Neuronal stem cell (in vitro differentiated cells): ENCODE measurements at regions not wholly inside any gene's neighbourhood (a gene's known extent, or its start where the extent isn't known, plus 50 kb on each side); places are given as distances from the start of the nearest gene placed in this dataset.
"Not testable (repeated sequence)": the region's sequence is repeated elsewhere in the genome, so short reads cannot be mapped to it uniquely, and the experiment has no call there.

Source experiments
- DNase-seq: peaks from one replicate; pipeline ENCODE4 v3.0.0-alpha.2; 2013; ENCODE audit warnings: low spot score
- H2AFZ ChIP-seq: one replicate; pipeline ENCODE4 v1.6.1; 2013; ENCODE audit warnings: mild to moderate bottlenecking, low read length, inconsistent platforms
- H2AK5ac ChIP-seq: 2 replicates; pipeline ENCODE4 v1.6.1; 2013; ENCODE audit warnings: low read depth, mild to moderate bottlenecking, inconsistent platforms, low read length, moderate library complexity, mixed read lengths
- H2BK120ac ChIP-seq: 2 replicates; pipeline ENCODE4 v1.6.1; 2013; ENCODE audit warnings: low read depth, mild to moderate bottlenecking, inconsistent platforms, low read length, moderate library complexity, mixed read lengths
- H2BK12ac ChIP-seq: one replicate; pipeline ENCODE4 v1.6.1; 2013; ENCODE audit warnings: low read length, inconsistent platforms
- H2BK15ac ChIP-seq: 2 replicates; pipeline ENCODE4 v1.6.1; 2013; ENCODE audit warnings: mild to moderate bottlenecking, low read length, inconsistent platforms, mixed read lengths
- H2BK5ac ChIP-seq: one replicate; pipeline ENCODE4 v1.6.1; 2013; ENCODE audit warnings: inconsistent platforms, mild to moderate bottlenecking, low read length, moderate library complexity
- H3K14ac ChIP-seq: one replicate; pipeline ENCODE4 v1.6.1; 2013; ENCODE audit warnings: low read length, inconsistent platforms
- H3K18ac ChIP-seq: 2 replicates; pipeline ENCODE4 v1.6.1; 2013; ENCODE audit warnings: low read length, inconsistent platforms
- H3K23ac ChIP-seq: 2 replicates; pipeline ENCODE4 v1.6.1; 2013; ENCODE audit warnings: low read depth, mild to moderate bottlenecking, mixed read lengths, low read length, inconsistent platforms; ENCODE audit not compliant: poor library complexity
- H3K27ac ChIP-seq: replicated peaks from 3 replicates; pipeline ENCODE4 v1.5.1; 2013; ENCODE audit warnings: low read length, inconsistent platforms
- H3K27me3 ChIP-seq, 3 experiments: 2 replicates each; pipeline ENCODE4 v1.6.1; 2013; ENCODE audit warnings: low read length in 3 of 3, mild to moderate bottlenecking in 2 of 3, inconsistent platforms in 1 of 3, low read depth in 1 of 3, mixed read lengths in 1 of 3, moderate library complexity in 1 of 3; ENCODE audit not compliant: control insufficient read depth in 3 of 3, insufficient read depth in 3 of 3
- H3K36me3 ChIP-seq, 2 donors: replicated peaks in 1 of 2; 2 replicates each; pipeline ENCODE4 v1.6.1; 2013; ENCODE audit warnings: low read length in 2 of 2; ENCODE audit not compliant: control insufficient read depth in 2 of 2, insufficient read depth in 2 of 2
- H3K4ac ChIP-seq: 2 replicates; pipeline ENCODE4 v1.6.1; 2013; ENCODE audit warnings: inconsistent platforms, mild to moderate bottlenecking, low read length, moderate library complexity
- H3K4me1 ChIP-seq, 2 donors: 1 replicate in 1 of 2; 2 replicates in 1 of 2; pipeline ENCODE4 v1.6.1; 2013; ENCODE audit warnings: low read length in 2 of 2, low read depth in 1 of 2; ENCODE audit not compliant: control insufficient read depth in 2 of 2, insufficient read depth in 1 of 2
- H3K4me2 ChIP-seq: one replicate; pipeline ENCODE4 v1.6.1; 2013; ENCODE audit warnings: mild to moderate bottlenecking, low read length, inconsistent platforms; ENCODE audit not compliant: insufficient read depth, poor library complexity, severe bottlenecking
- H3K4me3 ChIP-seq, 2 donors: 2 replicates each; pipeline ENCODE4 v1.5.1; 2013; ENCODE audit warnings: low read length in 2 of 2, mild to moderate bottlenecking in 2 of 2, inconsistent platforms in 1 of 2, moderate library complexity in 1 of 2
- H3K79me1 ChIP-seq: one replicate; pipeline ENCODE4 v1.6.1; 2013; ENCODE audit warnings: low read depth, mild to moderate bottlenecking, inconsistent platforms, low read length, moderate library complexity
- H3K9ac ChIP-seq: one replicate; pipeline ENCODE4 v1.6.1; 2013; ENCODE audit warnings: mild to moderate bottlenecking, low read depth, low read length, inconsistent platforms; ENCODE audit not compliant: poor library complexity
- H3K9me3 ChIP-seq, 2 donors: replicated peaks in 1 of 2; 2 replicates each; pipeline versions ENCODE3 to v1.6.1; 2013; ENCODE audit warnings: low read length in 2 of 2, mild to moderate bottlenecking in 2 of 2, inconsistent platforms in 1 of 2, low read depth in 1 of 2, mixed read lengths in 1 of 2, moderate library complexity in 1 of 2; ENCODE audit not compliant: control insufficient read depth in 2 of 2, insufficient read depth in 1 of 2
- H4K8ac ChIP-seq: one replicate; pipeline ENCODE4 v1.6.1; 2013; ENCODE audit warnings: low read depth, mild to moderate bottlenecking, inconsistent platforms, low read length, moderate library complexity
- H4K91ac ChIP-seq: one replicate; pipeline ENCODE4 v1.6.1; 2013; ENCODE audit warnings: low read length, low read depth, mild to moderate bottlenecking, inconsistent platforms; ENCODE audit not compliant: poor library complexity
- WGBS, 2 donors: extraction: QIAGEN DNeasy Blood & Tissue Kit; methylation state at CpG; one replicate each; pipeline ENCODE4 v1.1.7; 2013; ENCODE audit warnings: missing lambda C conversion rate in 2 of 2, mixed read lengths in 1 of 2; ENCODE audit not compliant: insufficient read length in 2 of 2, insufficient replicate concordance in 1 of 2; ENCODE audit errors: extremely low coverage in 2 of 2; 5-methylcytosine and 5-hydroxymethylcytosine counted together

GRCh38 chrX:51215856-51216255, 116.8 kb upstream of the NUDT10 start:
- no peak overlapping the region for H2BK15ac ChIP-seq
- no peaks in the 10 kb centered on the region for H3K36me3 ChIP-seq
- no peak overlapping the region for H2BK5ac ChIP-seq
- no peaks in the 10 kb centered on the region for H3K79me1 ChIP-seq
- no peak overlapping the region for H3K4ac ChIP-seq
- no peak overlapping the region for H3K4me3 ChIP-seq
- no peak overlapping the region for H2AFZ ChIP-seq
- no peaks in the 10 kb centered on the region for H3K9me3 ChIP-seq
- WGBS, 2 donors = no CpG with 5 or more reads among the region's 2 CpGs
- no peak overlapping the region for H3K18ac ChIP-seq
- H2AK5ac ChIP-seq = no peak overlapping the region
- no peak overlapping the region for H3K14ac ChIP-seq
- H3K9ac ChIP-seq = no peak overlapping the region
- H4K8ac ChIP-seq = no peak overlapping the region
- no peak for DNase-seq
- H3K4me1 ChIP-seq = no peaks in the 10 kb centered on the region
- H3K27ac ChIP-seq = no peak overlapping the region
- H2BK120ac ChIP-seq = no peak overlapping the region
- H4K91ac ChIP-seq = no peak overlapping the region
- no peak overlapping the region for H3K4me2 ChIP-seq
- H3K27me3 ChIP-seq = no peaks in the 10 kb centered on the region
- H3K23ac ChIP-seq = no peak overlapping the region
- no peak overlapping the region for H2BK12ac ChIP-seq

- Histone ChIP-seq H3K36me3 (no peaks in the 10 kb centered on the region), H3K4me2 (no peak overlapping the region), H3K4ac (no peak overlapping the region), H2AFZ (no peak overlapping the region), H3K79me1 (no peaks in the 10 kb centered on the region), H3K27me3 (no peaks in the 10 kb centered on the region), H4K8ac (no peak overlapping the region), H2BK15ac (no peak overlapping the region), H3K9ac (no peak overlapping the region), H2BK12ac (no peak overlapping the region), H2BK120ac (no peak overlapping the region), H3K9me3 (no peaks in the 10 kb centered on the region), H4K91ac (no peak overlapping the region), H3K4me3 (no peak overlapping the region), H3K14ac (no peak overlapping the region), H2BK5ac (no peak overlapping the region), H3K23ac (no peak overlapping the region), H3K4me1 (no peaks in the 10 kb centered on the region), H3K27ac (no peak overlapping the region), H3K18ac (no peak overlapping the region), H2AK5ac (no peak overlapping the region)
- no peak for DNase-seq
- no CpG with 5 or more reads among the region's 4 CpGs for WGBS, 2 donors
These were observed 90.4 kb upstream of the NUDT10 start for GRCh38 chrX:51242212-51242611.

- Histone ChIP-seq H4K8ac (no peak overlapping the region), H3K18ac (no peak overlapping the region)
These were observed 75.1 kb upstream of the NUDT10 start for GRCh38 chrX:51257490-51257889.

DNA sequence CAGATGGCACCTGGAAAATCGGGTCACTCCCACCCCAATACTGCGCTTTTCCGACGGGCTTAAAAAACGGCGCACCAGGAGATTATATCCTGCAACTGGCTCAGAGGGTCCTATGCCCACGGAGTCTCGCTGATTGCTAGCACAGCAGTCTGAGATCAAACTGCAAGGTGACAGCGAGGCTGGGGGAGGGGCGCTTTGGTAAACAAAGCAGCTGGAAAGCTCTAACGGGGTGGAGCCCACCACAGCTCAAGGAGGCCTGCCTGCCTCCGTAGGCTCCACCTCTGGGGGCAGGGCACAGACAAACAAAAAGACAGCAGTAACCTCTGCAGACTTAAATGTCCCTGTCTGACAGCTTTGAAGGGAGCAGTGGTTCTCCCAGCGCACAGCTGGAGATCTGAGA, 70.4 kb upstream of the NUDT10 start:
- not testable (repeated sequence) for H3K4me2 ChIP-seq, H2AFZ ChIP-seq, H2BK120ac ChIP-seq, H2BK15ac ChIP-seq, H3K4me3 ChIP-seq, H3K36me3 ChIP-seq, H2BK5ac ChIP-seq, H3K4me1 ChIP-seq, H3K9me3 ChIP-seq, DNase-seq, H3K27ac ChIP-seq, H2AK5ac ChIP-seq, H3K27me3 ChIP-seq, H3K9ac ChIP-seq, H3K4ac ChIP-seq, H4K91ac ChIP-seq, H3K23ac ChIP-seq, H3K14ac ChIP-seq, H3K18ac ChIP-seq, H3K79me1 ChIP-seq, H4K8ac ChIP-seq, H2BK12ac ChIP-seq
- no CpG with 5 or more reads among the region's 13 CpGs for WGBS, 2 donors

More at GRCh38 chrX:51257490-51257889, 75.1 kb upstream of the NUDT10 start:
- Histone ChIP-seq H2BK15ac (no peak overlapping the region), H2BK12ac (no peak overlapping the region), H3K79me1 (no peaks in the 10 kb centered on the region), H3K4me1 (no peaks in the 10 kb centered on the region), H3K27me3 (no peaks in the 10 kb centered on the region), H3K9ac (no peak overlapping the region), H3K36me3 (no peaks in the 10 kb centered on the region), H2BK120ac (no peak overlapping the region), H2AK5ac (no peak overlapping the region), H3K14ac (no peak overlapping the region), H2AFZ (no peak overlapping the region), H3K4me2 (no peak overlapping the region), H3K9me3 (no peaks in the 10 kb centered on the region), H4K91ac (no peak overlapping the region), H3K4ac (no peak overlapping the region), H3K27ac (no peak overlapping the region), H2BK5ac (no peak overlapping the region), H3K23ac (no peak overlapping the region), H3K4me3 (no peak overlapping the region)
- DNase-seq = no peak
